ENCODE measurements at regions not wholly inside any gene's neighbourhood (a gene's known extent, or its start where the extent isn't known, plus 50 kb on each side); places are given as distances from the start of the nearest gene placed in this dataset.
A peak's percentile ranks its signal among the peaks of the same experiment; 100 is the strongest.
"Not testable (repeated sequence)": the region's sequence is repeated elsewhere in the genome, so short reads cannot be mapped to it uniquely, and the experiment has no call there.

DNA sequence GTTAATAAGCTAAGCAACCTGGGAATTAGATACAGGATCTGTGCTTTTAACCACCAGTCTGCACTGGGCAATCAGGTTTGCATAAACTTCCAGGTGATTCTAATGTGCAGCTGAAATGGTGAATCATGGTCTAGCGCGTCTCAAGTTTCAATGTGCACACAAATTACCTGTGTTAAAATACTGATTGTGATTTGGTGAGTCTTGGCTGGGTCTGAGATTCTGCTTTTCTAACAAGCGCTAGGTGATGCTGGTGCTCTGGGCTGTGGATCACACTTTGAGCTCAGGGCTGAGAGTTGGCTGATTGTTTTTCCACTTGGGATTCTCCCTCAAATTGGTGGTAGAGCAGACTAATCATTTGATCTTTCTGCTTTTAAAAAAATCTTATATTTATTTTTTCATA lies 124.8 kb downstream of the C12orf75 start:
- no peak for DNase-seq

- no peak for DNase-seq
Observed at GRCh38 chr12:105457026-105457425, 126.5 kb downstream of the C12orf75 start.

- DNase-seq: no peak
Observed at GRCh38 chr12:105459760-105460330, 129.4 kb downstream of the C12orf75 start.

DNA sequence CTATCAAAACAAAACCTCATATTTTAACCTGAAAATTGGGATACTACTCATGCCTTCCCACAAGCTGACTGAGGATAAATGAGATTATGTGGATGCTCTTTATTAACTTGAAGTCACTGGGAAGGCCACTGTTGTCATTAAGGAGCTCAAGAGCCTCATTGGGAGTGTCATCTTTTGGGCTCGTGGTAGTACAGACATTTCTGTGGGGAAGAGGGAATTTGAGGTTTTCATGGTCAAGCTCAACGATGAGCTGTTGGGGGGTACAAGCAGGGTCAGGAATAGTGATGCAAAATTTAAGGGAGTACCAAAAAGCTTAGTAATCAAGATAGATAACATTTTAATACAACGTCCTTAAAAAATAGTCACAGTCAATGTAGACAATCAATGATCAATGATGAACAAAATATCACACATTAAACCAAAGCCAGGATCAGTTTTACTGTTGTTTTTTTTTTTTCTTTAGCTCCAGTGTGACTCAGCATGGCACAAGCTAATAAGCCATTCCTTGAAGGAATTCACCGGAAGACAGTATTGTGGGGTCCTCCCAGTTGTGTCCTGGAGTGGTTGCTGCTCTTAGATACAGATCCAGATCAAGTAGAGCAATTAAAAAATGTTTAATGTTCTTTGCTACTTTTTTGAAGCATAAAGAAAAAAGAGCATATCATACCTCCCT lies 130.9 kb downstream of the C12orf75 start:
- DNase-seq: no peak

GRCh38 chr12:105461944-105462762 lies 131.7 kb downstream of the C12orf75 start:
- DNase-seq: no peak

GRCh38 chr12:105462831-105463230 lies 132.3 kb downstream of the C12orf75 start:
- DNase-seq: no peak

GRCh38 chr12:105464406-105464805 lies 133.9 kb downstream of the C12orf75 start:
- DNase-seq: peak in 2 of 58 donors; percentile 8 to 22

GRCh38 chr12:105466231-105466900 lies 135.9 kb downstream of the C12orf75 start:
- no peak for DNase-seq

DNA sequence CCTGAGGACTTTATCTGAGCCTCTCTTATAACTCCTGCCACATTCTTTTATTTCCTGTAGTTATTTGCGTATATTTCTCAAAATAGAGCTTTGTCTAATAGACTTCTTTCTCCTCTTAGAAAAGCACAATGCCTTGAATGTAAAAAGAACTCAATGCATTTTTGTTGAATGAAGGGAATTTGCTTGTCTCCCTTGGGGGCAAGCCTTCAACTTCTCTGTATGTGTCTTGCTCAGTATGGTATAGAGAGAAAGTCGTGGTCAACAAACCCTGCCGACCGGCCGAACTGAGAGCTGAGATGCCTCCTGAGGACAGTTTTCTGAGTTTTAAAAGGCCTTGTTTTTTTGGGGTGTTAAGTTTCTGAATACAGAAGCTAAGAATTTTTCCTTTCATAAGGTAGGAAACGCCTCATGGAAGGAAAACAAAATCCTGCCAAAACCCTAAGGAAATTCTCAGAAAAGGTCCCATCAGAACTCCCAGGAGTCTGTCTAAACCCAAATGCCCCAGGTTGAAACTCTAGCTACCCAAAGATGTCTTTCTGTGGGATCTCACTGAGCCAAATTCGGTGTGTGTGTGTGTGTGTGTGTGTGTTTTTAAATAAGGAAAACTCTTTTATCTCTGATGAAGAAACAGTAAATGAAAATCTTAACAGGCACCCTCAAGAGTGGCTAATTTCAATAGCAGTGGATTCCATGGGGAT lies 136.6 kb downstream of the C12orf75 start:
- no peak for DNase-seq

DNA sequence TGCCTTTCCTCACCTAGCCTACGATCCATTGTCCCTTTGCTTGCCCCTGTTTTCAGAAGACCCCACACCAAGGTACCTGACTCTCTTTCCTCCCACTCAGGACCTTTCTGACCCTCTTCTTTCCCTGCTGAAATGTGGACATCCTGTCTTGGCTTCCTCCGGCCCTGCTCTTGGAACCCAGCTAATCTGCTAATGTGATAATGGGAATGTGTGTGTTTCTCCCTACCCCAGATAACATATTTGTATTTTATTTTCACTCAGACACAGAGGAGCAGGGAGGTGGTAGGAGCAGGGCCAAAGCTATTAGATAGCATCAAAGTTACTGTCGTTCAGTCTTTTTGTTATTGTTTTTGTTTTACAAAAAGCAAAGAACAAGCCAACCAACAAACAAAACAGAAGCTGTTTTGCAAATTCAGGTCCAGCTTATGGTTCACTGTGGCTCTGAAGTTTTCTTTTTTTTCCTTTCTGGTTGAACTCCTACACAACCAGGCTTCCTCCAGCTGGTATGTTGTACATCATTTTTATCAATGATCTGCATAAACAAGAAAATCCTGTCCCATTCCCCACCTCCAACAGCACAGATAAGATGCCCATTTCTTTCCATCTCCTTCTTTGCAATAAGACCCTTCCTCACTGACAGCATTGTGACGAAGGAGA lies 137.3 kb downstream of the C12orf75 start:
- DNase-seq: no peak

DNA sequence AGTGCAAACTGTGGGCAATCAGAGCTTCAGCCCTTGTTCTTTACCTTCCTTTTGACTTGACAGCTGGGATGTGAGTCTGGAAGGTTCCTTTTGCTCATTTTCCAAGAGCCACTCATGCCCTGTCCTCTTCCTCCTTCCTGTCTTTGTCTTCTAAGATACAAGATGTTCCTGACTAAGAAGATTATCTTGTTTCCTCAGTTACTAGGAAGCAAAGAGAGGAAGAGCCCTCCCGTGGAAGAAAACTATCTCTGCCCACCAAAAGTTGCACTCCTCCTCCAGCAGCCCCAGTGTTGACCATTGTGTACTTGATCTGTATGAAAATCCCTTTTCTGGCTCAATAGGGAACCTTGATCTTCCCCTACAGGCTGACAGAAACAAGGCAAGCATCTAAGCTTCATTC lies 138.0 kb downstream of the C12orf75 start:
- DNase-seq: no peak

GRCh38 chr12:105469211-105469610 lies 138.7 kb downstream of the C12orf75 start:
- DNase-seq: no peak

DNA sequence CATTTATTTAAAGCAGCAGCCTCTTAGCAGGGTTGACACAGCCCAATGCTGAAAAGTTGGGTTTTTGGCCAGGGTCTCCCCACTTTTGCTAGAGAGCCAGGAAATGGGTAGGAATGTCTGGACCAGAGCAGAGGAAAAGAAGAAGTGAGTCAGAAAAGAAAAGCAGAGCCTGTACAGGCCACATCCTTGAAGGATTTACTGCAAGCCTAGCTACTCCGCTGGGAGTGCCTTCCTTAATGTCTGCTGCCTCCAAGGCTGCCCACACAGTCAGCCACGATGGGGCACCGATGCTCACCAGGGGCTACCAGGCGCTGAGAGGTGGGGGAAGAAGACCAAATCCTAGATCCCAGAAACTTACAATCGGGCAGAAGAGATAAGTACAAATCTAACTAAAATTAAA lies 139.2 kb downstream of the C12orf75 start:
- no peak for DNase-seq

GRCh38 chr12:105470102-105470501 lies 139.6 kb downstream of the C12orf75 start:
- no peak for DNase-seq

- no peak for DNase-seq
Observed at GRCh38 chr12:105470601-105471000, 140.1 kb downstream of the C12orf75 start.

GRCh38 chr12:105474672-105475071 lies 144.2 kb downstream of the C12orf75 start:
- no peak for DNase-seq

- DNase-seq: no peak
Observed at GRCh38 chr12:105476616-105477015, 146.1 kb downstream of the C12orf75 start.

GRCh38 chr12:105477873-105478272 lies 147.4 kb downstream of the C12orf75 start:
- DNase-seq: no peak

DNA sequence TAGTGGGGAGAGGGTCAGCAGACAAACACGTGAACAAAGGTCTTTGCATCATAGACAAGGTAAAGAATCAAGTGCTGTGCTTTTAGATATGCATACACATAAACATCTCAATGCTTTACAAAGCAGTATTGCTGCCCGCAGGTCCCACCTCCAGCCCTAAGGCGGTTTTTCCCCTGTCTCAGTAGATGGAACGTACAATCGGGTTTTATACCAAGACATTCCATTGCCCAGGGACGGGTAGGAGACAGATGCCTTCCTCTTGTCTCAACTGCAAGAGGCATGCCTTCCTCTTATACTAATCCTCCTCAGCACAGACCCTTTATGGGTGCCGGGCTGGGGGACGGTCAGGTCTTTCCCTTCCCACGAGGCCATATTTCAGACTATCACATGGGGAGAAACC lies 148.3 kb downstream of the C12orf75 start:
- DNase-seq: not testable (repeated sequence)

- no peak for DNase-seq
Observed at GRCh38 chr12:105479710-105480109, 149.2 kb downstream of the C12orf75 start.

GRCh38 chr12:105480162-105480561 lies 149.7 kb downstream of the C12orf75 start:
- DNase-seq: no peak
